ENCODE measurements at regions not wholly inside any gene's neighbourhood (a gene's known extent, or its start where the extent isn't known, plus 50 kb on each side); places are given as distances from the start of the nearest gene placed in this dataset.

DNA sequence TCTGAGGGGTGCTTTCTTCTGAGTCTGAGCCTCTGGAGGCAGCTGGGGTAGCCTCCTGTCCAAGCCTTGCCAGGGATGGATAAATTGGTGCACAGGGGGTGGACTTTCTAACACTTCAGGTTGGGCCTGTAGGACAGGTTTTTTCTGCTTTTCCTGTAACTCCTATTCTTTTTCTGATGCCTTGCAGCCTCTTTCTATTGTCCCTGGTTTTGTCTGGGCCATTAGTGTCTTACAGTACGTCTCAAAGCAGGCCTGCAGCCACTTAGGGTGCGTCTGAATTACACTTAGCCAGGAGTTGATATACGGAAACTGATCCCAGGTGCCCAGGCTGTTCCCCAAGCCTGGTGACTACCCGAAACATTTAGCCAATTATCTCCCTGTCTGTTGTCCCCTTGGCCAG, 213.3 kb upstream of the HTR2A start:
- Mint-ChIP-seq H3K9me3 (peaks cover 4% of the 10 kb centered on the region), H3K27me3 (peaks cover 4% of the 10 kb centered on the region), H3K27ac (no peak overlapping the region), H3K4me1 (peaks cover 5% of the 10 kb centered on the region), H3K36me3 (ENCODE audit: low read depth) (no peaks in the 10 kb centered on the region), H3K4me3 (no peak overlapping the region)
- no peak for ATAC-seq (replicated peaks)

DNA sequence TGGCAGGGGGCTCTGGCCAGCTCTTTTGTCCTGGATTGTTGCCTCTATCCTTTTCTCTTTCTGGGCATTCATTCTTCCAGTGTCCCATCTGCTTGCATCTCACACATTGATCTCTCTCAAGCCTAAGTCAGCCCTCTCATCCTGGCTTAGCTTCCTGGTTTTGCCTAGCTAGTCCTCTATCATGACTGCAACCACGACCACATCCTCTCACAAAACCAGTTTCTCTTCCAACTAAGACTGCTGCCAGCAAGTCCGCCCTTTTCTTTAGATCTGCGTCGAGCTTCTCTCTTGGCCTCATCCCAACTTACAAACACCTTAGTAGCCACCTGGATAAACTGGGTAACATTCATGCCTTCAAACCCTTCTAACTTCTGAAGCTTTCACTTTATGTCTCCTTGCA, 212.2 kb upstream of the HTR2A start:
- no peak for ATAC-seq (replicated peaks)
- no peak overlapping the region for H3K27ac Mint-ChIP-seq
- H3K4me3 Mint-ChIP-seq, result no peak overlapping the region
- no peaks in the 10 kb centered on the region for H3K36me3 Mint-ChIP-seq (ENCODE audit: low read depth)
- peaks cover under 1% of the 10 kb centered on the region for H3K27me3 Mint-ChIP-seq
- H3K9me3 Mint-ChIP-seq, result peaks cover 4% of the 10 kb centered on the region
- peaks cover 5% of the 10 kb centered on the region for H3K4me1 Mint-ChIP-seq

DNA sequence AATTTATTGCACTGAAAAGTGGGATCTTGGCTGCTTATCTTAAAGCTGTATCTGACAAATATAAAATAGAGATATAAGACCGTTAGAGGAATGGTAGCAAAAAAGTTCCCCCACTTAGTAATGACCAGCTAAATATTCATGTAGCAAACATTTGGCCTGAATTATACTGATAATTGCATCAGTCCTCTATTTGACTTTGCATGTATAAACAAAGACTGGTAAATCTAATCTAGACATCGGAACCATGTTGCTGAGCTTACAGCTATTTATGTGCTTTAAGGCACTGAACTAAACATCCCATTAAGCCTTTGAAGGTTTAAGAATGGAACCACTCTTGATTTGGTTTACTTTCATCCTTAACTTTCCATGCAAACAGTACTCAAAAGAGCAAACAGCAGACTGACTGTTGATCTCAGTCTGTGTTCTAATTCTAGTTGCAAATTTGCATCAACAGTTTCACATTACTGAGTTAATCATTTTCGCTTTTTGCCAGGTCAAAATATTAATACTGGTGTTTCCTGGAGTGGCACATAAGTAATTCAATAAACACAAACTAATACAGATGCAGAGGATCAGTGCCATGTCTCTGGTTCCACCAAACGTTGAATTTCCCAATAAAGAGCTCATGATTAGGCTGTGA, 203.5 kb upstream of the HTR2A start:
- Mint-ChIP-seq H3K4me3 (no peak overlapping the region), H3K27me3 (peaks cover 13% of the 10 kb centered on the region), H3K27ac (no peak overlapping the region), H3K9me3 (no peaks in the 10 kb centered on the region), H3K36me3 (ENCODE audit: low read depth) (no peaks in the 10 kb centered on the region), H3K4me1 (no peaks in the 10 kb centered on the region)
- no peak for ATAC-seq (replicated peaks)

DNA sequence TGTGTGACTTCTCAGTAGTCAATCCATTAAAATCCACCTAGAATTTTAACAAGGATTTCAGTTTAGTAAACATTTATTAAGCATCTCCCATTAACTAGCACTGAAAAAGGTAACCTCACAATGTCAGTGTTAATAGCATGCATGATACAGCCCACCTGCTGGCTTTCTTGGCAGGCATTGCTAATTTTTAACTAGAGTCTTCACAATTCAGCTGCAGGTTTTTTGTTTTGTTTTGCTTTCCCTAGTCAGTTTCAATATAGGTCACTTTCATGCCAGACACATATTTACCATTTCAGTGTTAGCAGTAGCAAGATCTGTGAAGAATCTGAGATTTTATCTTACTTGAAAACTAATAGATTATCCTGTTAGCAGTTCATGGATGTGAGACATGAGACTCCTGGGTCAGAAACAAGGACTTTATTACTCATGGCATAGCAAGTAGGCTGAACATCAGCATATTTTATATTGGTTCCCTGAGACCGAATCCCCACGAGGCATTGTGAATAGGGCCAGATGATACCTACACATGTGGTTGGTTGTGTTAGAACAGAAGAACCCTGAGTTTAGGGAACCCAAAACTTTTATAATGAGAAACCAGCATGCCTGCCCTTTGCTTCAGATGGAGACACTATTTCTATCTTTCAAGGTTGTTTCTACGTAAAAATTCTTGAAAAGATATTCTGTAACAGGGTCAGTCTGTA, 198.0 kb upstream of the HTR2A start:
- no peaks in the 10 kb centered on the region for H3K4me1 Mint-ChIP-seq

DNA sequence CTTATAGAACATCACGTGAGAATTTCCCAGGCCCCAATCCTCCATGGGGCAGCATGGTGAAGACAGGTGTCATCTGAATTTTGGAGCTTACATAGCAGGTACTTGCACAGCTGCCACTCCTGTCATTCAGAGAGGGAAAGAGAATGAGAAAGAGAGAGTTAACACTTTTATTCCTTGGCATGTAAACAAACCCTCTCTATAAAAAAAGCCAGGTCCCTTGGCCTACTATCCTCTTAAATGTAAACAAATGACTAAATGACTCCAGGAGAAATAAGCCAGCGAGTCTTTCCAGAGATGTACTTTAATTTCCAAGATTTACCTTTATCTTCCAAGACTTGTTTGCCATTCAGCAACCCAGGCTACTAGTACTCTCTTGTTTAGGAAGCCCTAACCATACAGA, 195.3 kb upstream of the HTR2A start:
- Mint-ChIP-seq H3K4me3 (no peak overlapping the region), H3K27me3 (peaks cover 2% of the 10 kb centered on the region)
- no peak for ATAC-seq (replicated peaks)

More for the DNA sequence above, 198.0 kb upstream of the HTR2A start:
- ATAC-seq (replicated peaks), result no peak
- H3K27me3 Mint-ChIP-seq, result peaks cover 8% of the 10 kb centered on the region
- no peak overlapping the region for H3K4me3 Mint-ChIP-seq
- H3K36me3 Mint-ChIP-seq (ENCODE audit: low read depth), result no peaks in the 10 kb centered on the region
- H3K27ac Mint-ChIP-seq, result no peak overlapping the region
- no peaks in the 10 kb centered on the region for H3K9me3 Mint-ChIP-seq

DNA sequence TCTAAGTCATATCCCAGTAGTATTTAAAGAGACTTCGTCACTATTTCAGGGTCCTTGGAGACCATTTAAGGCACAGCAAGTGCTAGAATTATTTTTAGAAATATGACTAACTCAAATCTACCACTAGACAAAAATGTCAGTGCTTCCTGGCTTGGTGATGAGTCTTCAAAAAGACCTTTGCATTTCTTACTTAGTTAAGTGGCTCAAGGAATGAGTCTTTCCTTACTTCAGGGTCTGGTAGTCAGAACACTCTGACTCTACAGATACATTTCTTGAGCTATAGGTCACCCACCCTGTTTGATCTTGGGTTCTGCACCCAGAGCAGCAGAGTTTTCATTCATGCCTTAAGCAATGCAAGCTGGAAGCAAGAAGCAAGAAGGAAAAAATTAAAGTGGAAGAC, 191.0 kb upstream of the HTR2A start:
- Mint-ChIP-seq H3K27ac (no peak overlapping the region), H3K9me3 (no peaks in the 10 kb centered on the region)
- ATAC-seq (replicated peaks), result no peak

More for the DNA sequence above, 195.3 kb upstream of the HTR2A start:
- Mint-ChIP-seq H3K9me3 (no peaks in the 10 kb centered on the region), H3K36me3 (ENCODE audit: low read depth) (no peaks in the 10 kb centered on the region), H3K27ac (no peak overlapping the region), H3K4me1 (no peaks in the 10 kb centered on the region)

DNA sequence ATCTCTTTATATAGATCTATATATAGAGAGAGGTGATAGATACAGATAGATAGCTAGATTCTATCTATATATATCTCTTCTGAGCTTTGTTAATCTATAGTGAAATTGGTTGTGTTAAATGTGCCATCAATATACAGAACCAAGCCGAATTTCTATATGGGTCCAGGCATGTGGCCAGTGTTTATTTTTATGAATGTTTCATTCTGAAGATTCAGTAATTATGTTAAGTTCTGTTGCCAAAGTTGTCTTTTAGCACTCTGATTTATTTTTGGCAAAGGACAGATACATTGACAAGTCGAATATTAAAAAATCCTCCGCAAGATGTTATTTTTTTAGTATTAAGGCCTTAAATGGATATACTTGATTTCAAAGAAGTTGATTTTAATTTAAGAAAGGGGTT, 190.4 kb upstream of the HTR2A start:
- Mint-ChIP-seq H3K9me3 (no peaks in the 10 kb centered on the region), H3K27ac (no peak overlapping the region), H3K27me3 (no peaks in the 10 kb centered on the region), H3K4me1 (no peaks in the 10 kb centered on the region), H3K4me3 (no peak overlapping the region), H3K36me3 (ENCODE audit: low read depth) (no peaks in the 10 kb centered on the region)
- ATAC-seq (replicated peaks), result no peak

More for the DNA sequence above, 191.0 kb upstream of the HTR2A start:
- no peaks in the 10 kb centered on the region for H3K4me1 Mint-ChIP-seq
- H3K36me3 Mint-ChIP-seq (ENCODE audit: low read depth), result no peaks in the 10 kb centered on the region
- H3K4me3 Mint-ChIP-seq, result no peak overlapping the region
- H3K27me3 Mint-ChIP-seq, result no peaks in the 10 kb centered on the region

DNA sequence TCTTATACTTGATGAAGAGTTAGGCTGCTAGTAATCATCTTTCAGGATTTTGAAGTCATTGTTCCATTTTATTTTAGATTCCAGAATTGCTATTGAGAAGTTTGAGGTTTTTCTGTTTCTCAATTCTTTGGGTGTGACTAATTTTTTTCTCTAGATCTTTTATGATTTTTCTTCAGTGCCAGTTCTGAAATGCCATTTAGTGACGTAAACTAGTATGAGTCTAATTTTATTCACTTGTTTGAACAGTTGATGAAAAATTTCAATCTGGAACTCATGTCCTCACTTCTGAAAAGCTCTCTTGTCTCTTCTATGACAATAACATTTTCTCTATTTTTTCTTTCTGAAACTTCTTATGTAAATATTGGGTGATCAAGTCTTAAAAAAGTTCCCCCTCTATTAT, 188.5 kb upstream of the HTR2A start:
- H3K36me3 Mint-ChIP-seq (ENCODE audit: low read depth), result no peaks in the 10 kb centered on the region
- H3K9me3 Mint-ChIP-seq, result no peaks in the 10 kb centered on the region
- no peaks in the 10 kb centered on the region for H3K27me3 Mint-ChIP-seq
- H3K27ac Mint-ChIP-seq, result no peak overlapping the region
- no peak for ATAC-seq (replicated peaks)
- H3K4me1 Mint-ChIP-seq, result no peaks in the 10 kb centered on the region
- H3K4me3 Mint-ChIP-seq, result no peak overlapping the region

DNA sequence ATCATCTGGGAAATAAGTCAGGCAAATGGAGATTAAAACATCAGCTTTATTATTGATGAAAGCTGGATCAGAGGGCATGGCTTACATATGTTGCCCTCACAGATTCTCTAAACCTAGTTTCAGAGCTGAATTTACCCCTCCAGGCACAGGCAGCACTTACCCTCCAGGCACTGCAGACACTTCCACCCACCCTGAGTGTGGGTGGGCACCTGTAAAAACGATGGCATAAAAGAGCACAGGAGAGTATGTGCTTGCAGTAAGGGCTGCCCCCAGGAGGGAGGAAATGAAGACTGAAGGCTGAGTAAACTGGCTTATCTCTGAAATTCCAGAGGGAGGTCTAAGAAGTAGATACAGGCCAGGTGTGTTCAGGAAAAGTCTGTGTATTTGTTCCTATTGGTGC, 185.0 kb upstream of the HTR2A start:
- no peaks in the 10 kb centered on the region for H3K27me3 Mint-ChIP-seq
- no peak for ATAC-seq (replicated peaks)
- H3K9me3 Mint-ChIP-seq, result no peaks in the 10 kb centered on the region
- H3K36me3 Mint-ChIP-seq (ENCODE audit: low read depth), result no peaks in the 10 kb centered on the region
- no peaks in the 10 kb centered on the region for H3K4me1 Mint-ChIP-seq
- H3K4me3 Mint-ChIP-seq, result no peak overlapping the region
- no peak overlapping the region for H3K27ac Mint-ChIP-seq

DNA sequence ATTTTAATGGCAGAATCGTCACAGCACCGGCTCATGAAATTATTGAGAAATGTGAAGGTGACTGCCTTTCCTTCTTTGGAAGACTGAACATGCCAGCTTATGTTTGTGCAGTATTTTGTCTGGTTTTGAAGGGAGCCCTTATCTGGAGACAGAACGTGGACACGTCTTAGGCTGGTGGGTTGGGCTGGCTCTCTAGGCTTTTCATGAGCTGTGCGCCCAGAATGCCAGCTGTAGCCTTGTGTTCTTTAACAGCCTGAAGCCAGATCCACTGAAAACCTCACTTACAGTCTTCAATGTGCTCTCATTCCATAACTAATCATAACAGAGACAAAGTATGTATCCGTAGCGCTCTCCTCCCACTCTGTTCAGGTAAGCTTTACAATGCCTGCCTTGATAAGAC, 184.4 kb upstream of the HTR2A start:
- H3K9me3 Mint-ChIP-seq, result no peaks in the 10 kb centered on the region
- no peak overlapping the region for H3K27ac Mint-ChIP-seq
- H3K4me3 Mint-ChIP-seq, result no peak overlapping the region
- no peaks in the 10 kb centered on the region for H3K27me3 Mint-ChIP-seq
- no peaks in the 10 kb centered on the region for H3K4me1 Mint-ChIP-seq
- no peak for ATAC-seq (replicated peaks)
- H3K36me3 Mint-ChIP-seq (ENCODE audit: low read depth), result no peaks in the 10 kb centered on the region

DNA sequence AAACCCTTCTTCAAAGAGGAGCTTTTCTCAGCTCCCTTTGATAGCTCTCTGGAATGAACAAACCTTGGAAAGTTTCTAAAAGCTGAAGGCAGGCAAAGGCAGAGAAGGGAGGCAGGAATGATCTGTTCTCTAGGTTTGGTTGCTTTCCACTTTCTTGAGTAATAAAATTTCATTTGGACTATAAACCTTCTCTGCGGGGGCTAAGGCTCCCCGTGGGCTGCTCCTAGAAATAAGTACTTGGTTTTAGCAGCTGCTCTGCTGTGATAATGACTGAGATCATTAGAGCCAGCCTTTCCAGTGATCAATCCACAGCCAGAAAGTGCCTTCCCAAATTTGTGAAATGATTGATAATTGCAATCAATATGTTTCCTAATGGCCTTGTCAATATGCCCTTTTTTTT, 183.8 kb upstream of the HTR2A start:
- H3K4me1 Mint-ChIP-seq, result no peaks in the 10 kb centered on the region
- H3K9me3 Mint-ChIP-seq, result no peaks in the 10 kb centered on the region
- ATAC-seq (replicated peaks), result no peak
- no peaks in the 10 kb centered on the region for H3K27me3 Mint-ChIP-seq
- no peaks in the 10 kb centered on the region for H3K36me3 Mint-ChIP-seq (ENCODE audit: low read depth)
- no peak overlapping the region for H3K4me3 Mint-ChIP-seq
- no peak overlapping the region for H3K27ac Mint-ChIP-seq

DNA sequence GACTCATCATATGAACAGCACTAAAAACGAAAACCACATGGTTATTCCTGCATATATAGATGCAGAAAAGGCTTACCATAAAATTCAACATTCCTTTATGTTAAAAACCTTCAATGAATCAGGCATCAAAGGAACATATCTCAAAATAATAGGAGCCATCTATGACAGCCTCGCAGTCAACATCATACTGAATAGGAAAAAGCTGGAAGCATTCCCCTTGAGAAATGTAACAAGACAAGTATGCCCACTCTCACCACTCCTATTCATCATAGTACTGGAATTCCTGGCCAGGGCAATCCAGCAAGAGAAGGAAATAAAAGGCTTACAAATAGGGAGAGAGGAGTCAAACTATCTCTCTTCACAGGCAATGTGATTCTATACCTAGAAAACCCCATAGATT, 179.6 kb upstream of the HTR2A start:
- no peak overlapping the region for H3K27ac Mint-ChIP-seq
- no peaks in the 10 kb centered on the region for H3K27me3 Mint-ChIP-seq
- H3K9me3 Mint-ChIP-seq, result peaks cover 6% of the 10 kb centered on the region
- H3K4me1 Mint-ChIP-seq, result no peaks in the 10 kb centered on the region
- H3K36me3 Mint-ChIP-seq (ENCODE audit: low read depth), result no peaks in the 10 kb centered on the region
- no peak for ATAC-seq (replicated peaks)
- H3K4me3 Mint-ChIP-seq, result no peak overlapping the region

DNA sequence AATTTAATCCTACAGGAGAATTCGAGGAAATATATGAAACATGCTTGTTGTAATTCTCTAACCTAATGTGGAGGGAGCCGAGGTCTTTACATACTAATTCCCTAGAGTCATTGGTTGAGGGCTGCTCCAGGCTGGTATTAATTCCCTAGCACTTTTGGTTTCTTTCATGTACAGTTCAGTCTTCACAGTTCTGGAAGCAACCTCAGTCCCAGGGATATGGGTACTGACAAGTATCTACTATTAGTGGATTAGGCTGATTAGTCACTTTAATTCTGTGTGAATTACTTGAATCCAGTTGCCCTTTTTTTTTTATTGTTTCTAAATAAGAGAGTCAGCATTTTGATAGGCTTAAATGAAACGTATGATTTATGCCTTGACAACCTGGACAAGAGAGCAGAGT, 172.3 kb upstream of the HTR2A start:
- Mint-ChIP-seq H3K9me3 (no peaks in the 10 kb centered on the region), H3K27ac (no peak overlapping the region), H3K4me1 (no peaks in the 10 kb centered on the region), H3K4me3 (no peak overlapping the region), H3K27me3 (peaks cover 8% of the 10 kb centered on the region), H3K36me3 (ENCODE audit: low read depth) (no peaks in the 10 kb centered on the region)
- no peak for ATAC-seq (replicated peaks)

DNA sequence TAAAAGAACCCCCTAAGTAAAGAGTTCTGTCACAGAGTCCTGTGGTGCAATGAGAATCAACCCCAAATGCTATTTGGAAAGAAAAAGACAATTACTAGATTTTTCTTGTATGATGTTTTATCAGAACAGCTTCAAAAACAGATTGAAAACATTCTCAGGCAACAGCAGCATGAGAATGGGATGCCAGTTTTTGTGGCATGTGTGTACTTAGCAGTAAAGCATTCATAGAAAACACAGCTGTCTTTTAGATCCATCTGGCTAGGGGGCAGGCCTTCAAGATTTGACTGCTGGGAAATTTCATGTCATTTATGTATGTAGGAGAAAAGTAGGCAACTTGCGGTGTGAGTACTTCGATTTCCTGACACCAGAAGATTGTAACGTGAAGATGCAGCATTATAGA, 170.5 kb upstream of the HTR2A start:
- no peak overlapping the region for H3K27ac Mint-ChIP-seq
- H3K9me3 Mint-ChIP-seq, result peaks cover 7% of the 10 kb centered on the region
- H3K27me3 Mint-ChIP-seq, result peaks cover 8% of the 10 kb centered on the region
- no peaks in the 10 kb centered on the region for H3K4me1 Mint-ChIP-seq
- no peak for ATAC-seq (replicated peaks)
- no peak overlapping the region for H3K4me3 Mint-ChIP-seq
- no peaks in the 10 kb centered on the region for H3K36me3 Mint-ChIP-seq (ENCODE audit: low read depth)

DNA sequence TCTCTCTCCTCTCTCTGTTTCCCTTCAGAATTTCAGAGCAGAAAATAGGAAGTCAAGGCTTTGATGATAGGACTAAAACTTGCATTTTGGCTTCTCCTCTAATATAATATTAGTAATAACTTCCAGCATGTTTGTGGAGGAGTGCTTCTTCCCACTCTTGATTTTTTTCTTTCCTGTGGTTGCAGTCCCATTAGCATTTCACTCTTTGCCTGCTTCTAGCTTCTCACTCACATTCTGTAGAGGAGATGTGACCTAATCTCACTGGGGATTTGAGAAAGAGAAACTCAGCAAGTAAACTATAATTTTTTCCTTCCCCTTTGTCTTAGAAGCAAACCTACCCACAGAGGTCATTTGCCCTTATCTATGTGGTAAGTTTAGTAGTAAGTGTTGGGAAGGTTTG, 169.4 kb upstream of the HTR2A start:
- no peak for ATAC-seq (replicated peaks)

More for the DNA sequence above, 169.4 kb upstream of the HTR2A start:
- no peaks in the 10 kb centered on the region for H3K4me1 Mint-ChIP-seq
- H3K9me3 Mint-ChIP-seq, result peaks cover 13% of the 10 kb centered on the region
- no peaks in the 10 kb centered on the region for H3K36me3 Mint-ChIP-seq (ENCODE audit: low read depth)
- no peak overlapping the region for H3K4me3 Mint-ChIP-seq
- peaks cover 7% of the 10 kb centered on the region for H3K27me3 Mint-ChIP-seq
- H3K27ac Mint-ChIP-seq, result no peak overlapping the region
